SJCRH30 (cell line): ENCODE measurements at regions not wholly inside any gene's neighbourhood (a gene's known extent, or its start where the extent isn't known, plus 50 kb on each side); places are given as distances from the start of the nearest gene placed in this dataset.

Experiments
- DNase-seq, 2 experiments: peaks; one replicate each; pipeline ENCODE4 v3.0.0-alpha.2; 2015 to 2020
- H3K27ac ChIP-seq: fragments of 250-450 bp; sonication (Bioruptor Pico); 2 replicates; pipeline ENCODE4 v1.5.1; 2020; ENCODE audit warnings: mild to moderate bottlenecking, moderate library complexity
- H3K27me3 ChIP-seq: fragments of 250-450 bp; sonication (Bioruptor Pico); 2 replicates; pipeline ENCODE4 v1.5.1; 2020; ENCODE audit warnings: mild to moderate bottlenecking, moderate library complexity
- H3K36me3 ChIP-seq: fragments of 250-450 bp; sonication (Bioruptor Pico); 2 replicates; pipeline ENCODE4 v1.5.1; 2020; ENCODE audit warnings: mild to moderate bottlenecking, moderate library complexity
- H3K4me1 ChIP-seq: fragments of 250-450 bp; sonication (Bioruptor Pico); 2 replicates; pipeline ENCODE4 v1.5.1; 2020; ENCODE audit warnings: mild to moderate bottlenecking, moderate library complexity
- H3K4me3 ChIP-seq: fragments of 250-450 bp; sonication (Bioruptor Pico); 2 replicates; pipeline ENCODE4 v1.5.1; 2020; ENCODE audit warnings: mild to moderate bottlenecking, moderate library complexity
- H3K9me3 ChIP-seq: fragments of 250-450 bp; sonication (Bioruptor Pico); replicated peaks from 2 replicates; pipeline ENCODE4 v1.5.1; 2020; ENCODE audit warnings: mild to moderate bottlenecking, moderate library complexity

DNA sequence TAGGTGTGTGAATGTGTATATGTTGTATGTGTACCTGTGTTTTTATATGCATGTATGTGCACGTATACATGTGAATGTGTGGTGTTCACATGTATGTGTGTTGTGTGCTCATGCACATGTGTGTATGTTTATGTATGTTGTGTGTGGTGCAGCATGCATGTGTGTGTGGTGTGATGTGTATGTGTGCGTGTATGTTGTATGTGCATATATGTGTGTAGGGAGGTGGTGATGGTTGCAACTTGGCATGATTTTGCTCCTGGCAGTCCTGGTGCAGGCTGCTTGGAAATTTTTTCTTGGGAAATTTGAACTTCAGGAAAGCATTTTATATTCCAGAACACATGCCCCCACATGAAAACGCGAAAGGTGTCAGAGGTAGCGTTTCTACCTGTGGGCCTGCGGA, 1177.8 kb downstream of the TBC1D22A start:
- Histone ChIP-seq H3K27ac (no peak overlapping the region), H3K9me3 (no peaks in the 10 kb centered on the region), H3K4me1 (no peaks in the 10 kb centered on the region), H3K36me3 (no peaks in the 10 kb centered on the region), H3K27me3 (no peaks in the 10 kb centered on the region), H3K4me3 (no peak overlapping the region)
- DNase-seq, result no peak

- no peaks in the 10 kb centered on the region for H3K36me3 ChIP-seq
- no peak overlapping the region for H3K4me3 ChIP-seq
- H3K9me3 ChIP-seq, result peaks cover 9% of the 10 kb centered on the region; the same call in 1 of the 2 replicates
- no peaks in the 10 kb centered on the region for H3K27me3 ChIP-seq
- peaks cover 8% of the 10 kb centered on the region for H3K4me1 ChIP-seq
- H3K27ac ChIP-seq, result no peak overlapping the region
- DNase-seq, result no peak
These were observed 1171.4 kb downstream of the TBC1D22A start for GRCh38 chr22:47933891-47934290.

GRCh38 chr22:47933226-47933625, 1170.8 kb downstream of the TBC1D22A start:
- H3K27ac ChIP-seq, result no peak overlapping the region
- no peaks in the 10 kb centered on the region for H3K36me3 ChIP-seq
- no peak for DNase-seq
- H3K4me1 ChIP-seq, result peaks cover 14% of the 10 kb centered on the region
- peaks cover 9% of the 10 kb centered on the region; the same call in 1 of the 2 replicates for H3K9me3 ChIP-seq
- no peak overlapping the region for H3K4me3 ChIP-seq
- H3K27me3 ChIP-seq, result no peaks in the 10 kb centered on the region

GRCh38 chr22:47929646-47930185, 1167.3 kb downstream of the TBC1D22A start:
- peaks cover 19% of the 10 kb centered on the region for H3K4me1 ChIP-seq
- H3K27me3 ChIP-seq, result no peaks in the 10 kb centered on the region
- peak overlapping the region; percentile 51 for H3K27ac ChIP-seq
- peaks cover 8% of the 10 kb centered on the region; the same call in 1 of the 2 replicates for H3K9me3 ChIP-seq
- peak; percentile 44 to 68 for DNase-seq
- H3K36me3 ChIP-seq, result no peaks in the 10 kb centered on the region
- 0 out of 2 replicates have a peak overlapping the region, but pooled peaks have one; percentile 12 for H3K4me3 ChIP-seq

DNA sequence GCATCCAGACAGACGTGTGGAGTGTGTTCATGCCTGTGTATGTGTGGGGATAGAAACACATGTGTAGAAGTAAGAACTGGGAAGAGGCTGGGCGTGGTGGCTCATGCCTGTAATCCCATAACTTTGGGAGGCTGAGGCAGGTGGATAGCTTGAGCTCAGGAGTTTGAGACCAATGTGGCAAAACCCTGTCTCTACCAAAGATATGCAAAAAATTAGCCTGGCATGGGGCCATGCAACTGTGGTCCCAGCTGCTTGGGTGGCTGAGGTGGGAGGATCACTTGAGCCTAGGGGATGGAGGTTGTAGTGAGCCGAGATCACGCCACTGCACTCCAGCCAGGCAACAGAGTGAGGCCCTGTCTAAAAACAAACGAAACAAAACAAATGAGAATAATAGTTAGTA, 1166.6 kb downstream of the TBC1D22A start:
- Histone ChIP-seq H3K27ac (peak overlapping the region; percentile 51), H3K4me1 (peaks cover 19% of the 10 kb centered on the region), H3K9me3 (0 out of 2 replicates have a peak, but pooled peaks cover 6% of the 10 kb centered on the region), H3K4me3 (0 out of 2 replicates have a peak overlapping the region, but pooled peaks have one; percentile 12), H3K36me3 (no peaks in the 10 kb centered on the region), H3K27me3 (no peaks in the 10 kb centered on the region)
- DNase-seq, result peak; percentile 89 to 91

DNA sequence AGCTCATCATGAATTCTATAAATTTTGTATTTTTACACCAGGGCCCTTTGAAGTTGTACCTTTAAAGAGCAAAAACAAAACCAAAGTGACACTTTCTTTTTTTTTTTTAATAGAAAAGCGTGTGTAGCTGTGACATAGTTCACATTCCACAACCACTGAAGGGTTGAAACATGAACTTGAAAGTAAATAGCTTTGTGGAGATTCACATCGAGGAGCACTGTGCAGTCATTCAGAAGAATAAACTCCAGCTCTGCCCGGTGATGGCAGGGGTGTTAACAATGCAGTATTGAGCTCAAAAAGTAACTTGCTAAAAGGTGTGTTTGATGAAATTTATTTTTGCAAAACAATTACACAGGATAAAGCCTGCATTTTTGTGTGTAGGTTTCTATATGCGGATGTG, 1166.2 kb downstream of the TBC1D22A start:
- peak; percentile 27 to 44 for DNase-seq
- Histone ChIP-seq H3K27me3 (no peaks in the 10 kb centered on the region), H3K4me1 (peaks cover 19% of the 10 kb centered on the region), H3K36me3 (no peaks in the 10 kb centered on the region), H3K4me3 (no peak overlapping the region), H3K27ac (peak overlapping the region; percentile 51), H3K9me3 (0 out of 2 replicates have a peak, but pooled peaks cover 6% of the 10 kb centered on the region)

- peaks cover 19% of the 10 kb centered on the region for H3K4me1 ChIP-seq
- no peak overlapping the region for H3K4me3 ChIP-seq
- no peak overlapping the region for H3K27ac ChIP-seq
- DNase-seq, result no peak
- H3K9me3 ChIP-seq, result 0 out of 2 replicates have a peak, but pooled peaks cover 6% of the 10 kb centered on the region
- H3K36me3 ChIP-seq, result no peaks in the 10 kb centered on the region
- no peaks in the 10 kb centered on the region for H3K27me3 ChIP-seq
These were observed 1165.3 kb downstream of the TBC1D22A start for GRCh38 chr22:47927648-47928210.

GRCh38 chr22:47923011-47923427, 1160.6 kb downstream of the TBC1D22A start:
- no peak for DNase-seq
- Histone ChIP-seq H3K36me3 (no peaks in the 10 kb centered on the region), H3K9me3 (no peaks in the 10 kb centered on the region), H3K4me3 (no peak overlapping the region), H3K4me1 (peaks cover 17% of the 10 kb centered on the region), H3K27ac (no peak overlapping the region), H3K27me3 (no peaks in the 10 kb centered on the region)

- no peak for DNase-seq
- Histone ChIP-seq H3K4me1 (peaks cover 17% of the 10 kb centered on the region), H3K9me3 (no peaks in the 10 kb centered on the region), H3K36me3 (no peaks in the 10 kb centered on the region), H3K4me3 (no peak overlapping the region), H3K27me3 (no peaks in the 10 kb centered on the region), H3K27ac (no peak overlapping the region)
These were observed 1159.5 kb downstream of the TBC1D22A start for GRCh38 chr22:47921906-47922305.

DNA sequence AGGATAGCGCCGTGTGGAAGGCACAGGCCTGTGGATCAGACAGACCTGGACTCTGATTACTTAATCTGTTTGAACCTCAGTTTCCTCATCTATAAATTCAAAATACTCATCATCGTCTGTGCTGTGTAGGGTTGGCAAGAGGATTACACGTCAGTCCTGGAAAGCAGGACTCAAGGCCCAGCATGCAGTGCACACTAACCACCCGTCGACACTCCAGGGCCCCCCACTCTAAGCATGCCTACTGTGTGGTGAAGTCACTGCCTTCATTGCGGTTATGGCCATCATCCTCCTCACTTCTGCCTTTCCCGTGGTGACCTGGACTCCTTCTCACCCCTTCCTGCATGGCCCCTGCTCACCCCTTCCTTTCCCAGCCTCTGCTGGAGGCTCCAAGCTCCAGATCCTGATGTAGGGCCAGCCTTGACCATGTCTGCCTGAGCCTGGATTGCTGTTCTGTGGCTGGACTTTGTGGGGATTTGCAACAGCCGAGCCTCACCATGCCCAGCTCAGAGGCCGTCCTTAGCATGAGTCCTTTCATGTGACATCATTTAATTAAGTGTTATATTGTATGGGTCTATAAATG, 1158.0 kb downstream of the TBC1D22A start:
- Histone ChIP-seq H3K27ac (no peak overlapping the region), H3K9me3 (no peaks in the 10 kb centered on the region), H3K4me3 (no peak overlapping the region), H3K27me3 (no peaks in the 10 kb centered on the region), H3K4me1 (peaks cover 17% of the 10 kb centered on the region), H3K36me3 (no peaks in the 10 kb centered on the region)
- no peak for DNase-seq

DNA sequence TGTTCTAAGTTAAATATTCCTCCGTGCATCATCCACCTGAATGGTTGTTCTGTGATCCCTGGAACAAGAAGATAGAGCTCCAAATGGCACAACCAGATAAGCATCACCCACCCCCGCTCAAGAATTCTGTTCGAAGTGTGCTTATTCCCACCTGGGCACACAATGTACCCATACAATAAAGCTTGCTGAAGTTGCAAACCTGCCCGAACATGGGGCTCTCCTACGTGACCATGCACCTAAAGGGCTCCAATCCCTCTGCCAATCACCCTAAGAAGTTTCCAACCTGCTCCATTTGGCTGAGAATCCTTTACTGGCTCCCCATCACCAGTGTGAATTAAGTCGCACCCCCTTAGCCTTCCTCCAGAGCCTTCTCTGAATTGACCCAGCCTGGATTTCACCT, 1157.4 kb downstream of the TBC1D22A start:
- H3K27me3 ChIP-seq, result no peaks in the 10 kb centered on the region
- no peaks in the 10 kb centered on the region for H3K36me3 ChIP-seq
- H3K27ac ChIP-seq, result no peak overlapping the region
- H3K4me3 ChIP-seq, result no peak overlapping the region
- no peak for DNase-seq
- no peaks in the 10 kb centered on the region for H3K9me3 ChIP-seq
- peaks cover 17% of the 10 kb centered on the region for H3K4me1 ChIP-seq

- Histone ChIP-seq H3K27me3 (no peaks in the 10 kb centered on the region), H3K36me3 (no peaks in the 10 kb centered on the region), H3K27ac (peak overlapping the region; percentile 80), H3K4me3 (no peak overlapping the region; the same call in 1 of the 2 replicates), H3K4me1 (peaks cover 17% of the 10 kb centered on the region), H3K9me3 (no peaks in the 10 kb centered on the region)
- DNase-seq, result peak in 1 of 2 experiments; percentile 20
These were observed 1156.6 kb downstream of the TBC1D22A start for GRCh38 chr22:47919001-47919441.

GRCh38 chr22:47918276-47918921, 1155.9 kb downstream of the TBC1D22A start:
- no peaks in the 10 kb centered on the region for H3K27me3 ChIP-seq
- peak; percentile 73 to 80 for DNase-seq
- H3K4me1 ChIP-seq, result peaks cover 17% of the 10 kb centered on the region
- peak overlapping the region; percentile 80 for H3K27ac ChIP-seq
- H3K9me3 ChIP-seq, result no peaks in the 10 kb centered on the region
- H3K4me3 ChIP-seq, result no peak overlapping the region; the same call in 1 of the 2 replicates
- no peaks in the 10 kb centered on the region for H3K36me3 ChIP-seq

- no peak for DNase-seq
- H3K4me3 ChIP-seq, result no peak overlapping the region
- no peaks in the 10 kb centered on the region for H3K27me3 ChIP-seq
- no peaks in the 10 kb centered on the region for H3K36me3 ChIP-seq
- no peak overlapping the region for H3K27ac ChIP-seq
- 0 out of 2 replicates have a peak, but pooled peaks cover 4% of the 10 kb centered on the region for H3K9me3 ChIP-seq
- peaks cover 17% of the 10 kb centered on the region for H3K4me1 ChIP-seq
These were observed 1152.1 kb downstream of the TBC1D22A start for GRCh38 chr22:47914481-47915097.
